Liver (tissue), 8 donors: ENCODE measurements at regions not wholly inside any gene's neighbourhood (a gene's known extent, or its start where the extent isn't known, plus 50 kb on each side); places are given as distances from the start of the nearest gene placed in this dataset.

ENCODE experiments used
- DNase-seq: peaks from one replicate; pipeline ENCODE4 v3.0.0-alpha.2; 2017; ENCODE audit warnings: low spot score
- H3K27ac ChIP-seq, 2 donors: one replicate each; pipeline ENCODE4 v1.7.0; 2013; ENCODE audit warnings: inconsistent platforms in 2 of 2, low read length in 2 of 2, control low read depth in 1 of 2, low read depth in 1 of 2, mild to moderate bottlenecking in 1 of 2
- H3K27me3 ChIP-seq, 4 donors: one replicate each; pipeline versions ENCODE4 v1.6.1 to v1.7.0; 2013; ENCODE audit warnings: low read length in 3 of 4, inconsistent platforms in 1 of 4, mild to moderate bottlenecking in 1 of 4, moderate library complexity in 1 of 4; ENCODE audit not compliant: control insufficient read depth in 4 of 4, insufficient read depth in 4 of 4
- H3K36me3 ChIP-seq, 4 donors: one replicate each; pipeline versions ENCODE4 v1.6.1 to v1.7.0; 2013; ENCODE audit warnings: low read length in 3 of 4, mild to moderate bottlenecking in 3 of 4, low read depth in 1 of 4, moderate library complexity in 1 of 4; ENCODE audit not compliant: control insufficient read depth in 4 of 4, insufficient read depth in 3 of 4
- H3K4me1 ChIP-seq, 4 donors: one replicate each; pipeline versions ENCODE4 v1.6.1 to v1.7.0; 2013; ENCODE audit warnings: low read length in 3 of 4, mild to moderate bottlenecking in 3 of 4, moderate library complexity in 1 of 4; ENCODE audit not compliant: control insufficient read depth in 4 of 4, insufficient read depth in 4 of 4
- H3K4me3 ChIP-seq, 3 donors: one replicate each; pipeline versions ENCODE4 v1.6.1 to v1.7.0; 2013; ENCODE audit warnings: low read length in 3 of 3, control low read depth in 1 of 3, low read depth in 1 of 3, mild to moderate bottlenecking in 1 of 3
- H3K9ac ChIP-seq, 2 donors: one replicate each; pipeline ENCODE4 v1.7.0; 2013; ENCODE audit warnings: low read length in 2 of 2, mild to moderate bottlenecking in 2 of 2, moderate library complexity in 2 of 2, control low read depth in 1 of 2, low read depth in 1 of 2
- H3K9me3 ChIP-seq, 4 donors: one replicate each; pipeline versions ENCODE4 v1.6.1 to v1.7.0; 2013; ENCODE audit warnings: low read length in 3 of 4; ENCODE audit not compliant: control insufficient read depth in 4 of 4
- FOXA1 ChIP-seq: IDR thresholded peaks from 2 replicates; pipeline ENCODE4 v1.6.1; 2016; ENCODE audit warnings: antibody characterized with exemption
- FOXA2 ChIP-seq: IDR thresholded peaks from 2 replicates; pipeline ENCODE4 v1.6.1; 2016; ENCODE audit warnings: antibody characterized with exemption
- GABPA ChIP-seq, 2 donors: IDR thresholded peaks in 1 of 2; conservative IDR thresholded peaks in 1 of 2; 2 replicates each; pipeline ENCODE4 v1.6.1; 2016; ENCODE audit warnings: antibody characterized with exemption in 2 of 2, mild to moderate bottlenecking in 1 of 2, moderate library complexity in 1 of 2
- HNF4A ChIP-seq, 2 donors: conservative IDR thresholded peaks; 2 replicates each; pipeline ENCODE4 v1.6.1; 2016; ENCODE audit warnings: antibody characterized with exemption in 2 of 2, mild to moderate bottlenecking in 2 of 2
- HNF4G ChIP-seq: IDR thresholded peaks from 2 replicates; pipeline ENCODE4 v1.6.1; 2016; ENCODE audit warnings: antibody characterized with exemption
- NR2F2 ChIP-seq: IDR thresholded peaks from 2 replicates; pipeline ENCODE4 v1.6.1; 2016; ENCODE audit warnings: antibody characterized with exemption
- RAD21 ChIP-seq, 2 donors: IDR thresholded peaks; 2 replicates each; pipeline ENCODE4 v1.6.1; 2016; ENCODE audit warnings: antibody characterized with exemption in 2 of 2, mild to moderate bottlenecking in 2 of 2
- YY1 ChIP-seq: IDR thresholded peaks from 2 replicates; pipeline ENCODE4 v1.6.1; 2016; ENCODE audit warnings: antibody characterized with exemption, mild to moderate bottlenecking
- WGBS: extraction: QIAGEN DNeasy Blood & Tissue Kit; methylation state at CpG from one replicate; pipeline ENCODE4 v1.1.7; 2013; 5-methylcytosine and 5-hydroxymethylcytosine counted together
- TF ChIP-seq, protein P1 (sequence below): IDR thresholded peaks from 2 replicates; pipeline ENCODE4 v1.6.1; 2016; ENCODE audit warnings: antibody characterized with exemption
- TF ChIP-seq, protein P2 (sequence below): IDR thresholded peaks from 2 replicates; pipeline ENCODE4 v1.6.1; 2016; ENCODE audit warnings: antibody characterized with exemption, mild to moderate bottlenecking
- TF ChIP-seq, protein P3 (sequence below): IDR thresholded peaks from 2 replicates; pipeline ENCODE4 v1.6.1; 2016; ENCODE audit warnings: antibody characterized with exemption
- TF ChIP-seq, protein P4 (sequence below): fragments of 150-350 bp; IDR thresholded peaks from 2 replicates; pipeline ENCODE4 v1.5.1; 2017; ENCODE audit warnings: improper control_type of control experiment, low read depth, low read length; ENCODE audit not compliant: missing input control
- donor health status: healthy.
- donor health status: healthy.
- donor health status: healthy.
- donor health status: healthy.
- donor health status: healthy.

DNA sequence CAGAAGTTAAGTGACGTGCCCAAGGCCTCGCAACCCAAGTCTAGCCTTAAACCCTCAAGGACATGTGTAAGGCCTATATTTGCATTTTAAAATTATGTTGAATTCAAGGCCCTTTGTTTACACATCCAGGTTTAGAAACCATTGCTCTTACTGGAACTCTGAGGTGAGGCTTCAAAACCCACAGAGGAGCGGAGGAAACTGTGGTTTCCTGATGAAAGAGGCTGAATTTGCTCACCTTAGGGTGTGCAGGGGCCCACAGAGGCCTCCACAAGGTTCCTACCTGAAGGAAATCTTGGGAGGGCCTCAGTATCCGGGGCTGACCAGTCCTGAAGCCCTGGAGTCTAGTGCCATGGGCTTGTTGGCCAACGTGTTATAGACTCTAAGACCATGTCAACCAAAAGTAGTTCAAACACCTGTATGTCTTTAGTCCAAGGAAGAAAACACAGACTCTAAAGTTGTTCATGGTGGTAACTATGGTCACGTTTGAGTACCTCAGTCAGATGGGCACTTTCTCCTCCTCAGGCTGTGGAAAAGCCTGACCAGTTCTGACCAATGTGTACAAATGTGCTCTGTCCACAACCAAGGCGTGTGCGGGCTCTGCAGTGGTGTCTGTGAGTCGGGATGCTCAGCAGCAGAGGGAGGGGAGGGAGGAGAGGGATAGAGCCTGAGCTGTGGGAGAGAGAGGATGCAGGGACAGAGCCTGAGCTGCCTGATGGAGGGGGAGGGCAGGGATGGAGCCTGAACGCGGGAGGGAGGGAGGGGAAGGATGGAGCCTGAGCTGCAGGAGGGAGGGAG is 124.6 kb upstream of the ERCC6L2 start:
- Histone ChIP-seq H3K27me3 (no peaks in the 10 kb centered on the region), H3K4me1 (peaks cover 0 to 6% (median 3%) of the 10 kb centered on the region in 4 donors), H3K9me3 (no peaks in the 10 kb centered on the region), H3K9ac (no peak overlapping the region), H3K36me3 (no peaks in the 10 kb centered on the region), H3K27ac (no peak overlapping the region), H3K4me3 (no peak overlapping the region)
- DNase-seq: no peak
- 75% methylated on average over 11 of the region's 11 CpGs for WGBS
- no peak for TF ChIP-seq HNF4A (conservative IDR thresholded peaks at IDR 0.05)
- no peak for TF ChIP-seq GABPA (IDR thresholded peaks at IDR 0.05 in 1 of 2, conservative IDR thresholded peaks at IDR 0.05 in 1 of 2)
- TF ChIP-seq, protein P1, sequence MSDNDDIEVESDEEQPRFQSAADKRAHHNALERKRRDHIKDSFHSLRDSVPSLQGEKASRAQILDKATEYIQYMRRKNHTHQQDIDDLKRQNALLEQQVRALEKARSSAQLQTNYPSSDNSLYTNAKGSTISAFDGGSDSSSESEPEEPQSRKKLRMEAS: no peak
- no peak for TF ChIP-seq RAD21 (IDR thresholded peaks at IDR 0.05)

DNA sequence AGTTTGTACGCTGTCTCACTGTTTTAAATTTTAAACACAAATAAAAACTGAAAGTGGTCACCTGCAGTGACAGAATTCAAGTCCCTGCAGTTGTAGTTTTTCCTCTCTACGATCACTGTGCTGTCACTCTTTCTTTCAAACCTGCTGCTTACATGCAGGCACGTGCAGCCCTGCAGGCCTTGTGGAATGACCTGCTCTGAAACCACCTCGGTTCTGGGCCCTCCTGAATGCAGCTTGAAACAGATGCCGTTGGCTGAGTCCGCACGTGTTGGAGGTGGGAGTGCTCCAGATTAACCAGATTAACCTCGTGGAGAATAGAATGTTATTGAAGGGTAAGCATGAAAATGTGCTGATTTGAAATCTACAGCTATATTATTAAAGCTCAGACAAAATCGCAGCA is 126.0 kb upstream of the ERCC6L2 start:
- TF ChIP-seq FOXA1 (no peak), GABPA (IDR thresholded peaks at IDR 0.05 in 1 of 2, conservative IDR thresholded peaks at IDR 0.05 in 1 of 2) (no peak), NR2F2 (no peak)
- Histone ChIP-seq H3K36me3 (no peaks in the 10 kb centered on the region), H3K4me1 (peaks cover 0 to 6% (median 3%) of the 10 kb centered on the region in 4 donors)

DNA sequence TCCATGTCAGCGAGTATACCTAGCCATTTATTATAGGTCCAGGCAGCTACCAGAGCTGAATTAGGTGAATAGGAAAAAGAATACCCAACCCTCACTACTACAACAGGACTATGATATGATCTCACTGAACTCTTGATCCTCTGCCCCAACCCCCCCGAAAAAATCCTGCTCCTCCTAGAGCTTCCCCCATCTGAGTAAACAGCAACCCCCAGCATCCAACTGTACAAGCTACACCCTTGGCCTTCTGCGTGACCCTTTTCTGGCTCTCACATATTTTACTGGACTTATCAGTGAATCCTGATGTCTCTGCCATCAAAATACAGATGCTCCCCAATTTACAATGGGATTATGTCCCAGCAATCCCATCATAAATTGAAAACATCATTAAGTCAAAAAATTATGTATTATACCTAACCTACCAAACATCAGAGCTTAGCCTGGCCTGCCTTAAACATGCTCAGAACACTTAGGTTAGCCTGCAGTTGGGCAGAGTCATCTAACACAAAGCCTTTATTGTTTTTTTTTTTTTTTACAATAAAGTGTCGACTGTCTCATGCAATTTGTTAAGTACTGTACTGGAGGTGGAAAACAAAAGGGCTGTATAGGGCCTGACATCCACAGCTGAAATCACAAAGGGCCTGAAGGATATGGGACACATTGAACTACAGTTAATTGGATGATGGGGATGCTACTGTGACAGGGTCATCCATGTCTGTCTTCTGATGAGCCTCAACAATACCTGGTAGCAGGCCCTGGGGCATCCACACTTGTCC is 128.9 kb upstream of the ERCC6L2 start:
- H3K9ac ChIP-seq: no peak overlapping the region
- 74% methylated on average over 4 of the region's 4 CpGs for WGBS
- H3K9me3 ChIP-seq: no peaks in the 10 kb centered on the region
- no peak for DNase-seq
- no peak overlapping the region for H3K27ac ChIP-seq
- no peaks in the 10 kb centered on the region for H3K36me3 ChIP-seq
- no peak overlapping the region for H3K4me3 ChIP-seq
- H3K27me3 ChIP-seq: no peaks in the 10 kb centered on the region
- TF ChIP-seq YY1 (no peak), HNF4G (no peak), FOXA2 (no peak), NR2F2 (no peak), RAD21 (IDR thresholded peaks at IDR 0.05) (no peak), FOXA1 (no peak)
- TF ChIP-seq, protein P2, sequence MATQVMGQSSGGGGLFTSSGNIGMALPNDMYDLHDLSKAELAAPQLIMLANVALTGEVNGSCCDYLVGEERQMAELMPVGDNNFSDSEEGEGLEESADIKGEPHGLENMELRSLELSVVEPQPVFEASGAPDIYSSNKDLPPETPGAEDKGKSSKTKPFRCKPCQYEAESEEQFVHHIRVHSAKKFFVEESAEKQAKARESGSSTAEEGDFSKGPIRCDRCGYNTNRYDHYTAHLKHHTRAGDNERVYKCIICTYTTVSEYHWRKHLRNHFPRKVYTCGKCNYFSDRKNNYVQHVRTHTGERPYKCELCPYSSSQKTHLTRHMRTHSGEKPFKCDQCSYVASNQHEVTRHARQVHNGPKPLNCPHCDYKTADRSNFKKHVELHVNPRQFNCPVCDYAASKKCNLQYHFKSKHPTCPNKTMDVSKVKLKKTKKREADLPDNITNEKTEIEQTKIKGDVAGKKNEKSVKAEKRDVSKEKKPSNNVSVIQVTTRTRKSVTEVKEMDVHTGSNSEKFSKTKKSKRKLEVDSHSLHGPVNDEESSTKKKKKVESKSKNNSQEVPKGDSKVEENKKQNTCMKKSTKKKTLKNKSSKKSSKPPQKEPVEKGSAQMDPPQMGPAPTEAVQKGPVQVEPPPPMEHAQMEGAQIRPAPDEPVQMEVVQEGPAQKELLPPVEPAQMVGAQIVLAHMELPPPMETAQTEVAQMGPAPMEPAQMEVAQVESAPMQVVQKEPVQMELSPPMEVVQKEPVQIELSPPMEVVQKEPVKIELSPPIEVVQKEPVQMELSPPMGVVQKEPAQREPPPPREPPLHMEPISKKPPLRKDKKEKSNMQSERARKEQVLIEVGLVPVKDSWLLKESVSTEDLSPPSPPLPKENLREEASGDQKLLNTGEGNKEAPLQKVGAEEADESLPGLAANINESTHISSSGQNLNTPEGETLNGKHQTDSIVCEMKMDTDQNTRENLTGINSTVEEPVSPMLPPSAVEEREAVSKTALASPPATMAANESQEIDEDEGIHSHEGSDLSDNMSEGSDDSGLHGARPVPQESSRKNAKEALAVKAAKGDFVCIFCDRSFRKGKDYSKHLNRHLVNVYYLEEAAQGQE: no peak
- TF ChIP-seq, protein P3, sequence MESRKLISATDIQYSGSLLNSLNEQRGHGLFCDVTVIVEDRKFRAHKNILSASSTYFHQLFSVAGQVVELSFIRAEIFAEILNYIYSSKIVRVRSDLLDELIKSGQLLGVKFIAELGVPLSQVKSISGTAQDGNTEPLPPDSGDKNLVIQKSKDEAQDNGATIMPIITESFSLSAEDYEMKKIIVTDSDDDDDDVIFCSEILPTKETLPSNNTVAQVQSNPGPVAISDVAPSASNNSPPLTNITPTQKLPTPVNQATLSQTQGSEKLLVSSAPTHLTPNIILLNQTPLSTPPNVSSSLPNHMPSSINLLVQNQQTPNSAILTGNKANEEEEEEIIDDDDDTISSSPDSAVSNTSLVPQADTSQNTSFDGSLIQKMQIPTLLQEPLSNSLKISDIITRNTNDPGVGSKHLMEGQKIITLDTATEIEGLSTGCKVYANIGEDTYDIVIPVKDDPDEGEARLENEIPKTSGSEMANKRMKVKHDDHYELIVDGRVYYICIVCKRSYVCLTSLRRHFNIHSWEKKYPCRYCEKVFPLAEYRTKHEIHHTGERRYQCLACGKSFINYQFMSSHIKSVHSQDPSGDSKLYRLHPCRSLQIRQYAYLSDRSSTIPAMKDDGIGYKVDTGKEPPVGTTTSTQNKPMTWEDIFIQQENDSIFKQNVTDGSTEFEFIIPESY: no peak
- TF ChIP-seq, protein P4, sequence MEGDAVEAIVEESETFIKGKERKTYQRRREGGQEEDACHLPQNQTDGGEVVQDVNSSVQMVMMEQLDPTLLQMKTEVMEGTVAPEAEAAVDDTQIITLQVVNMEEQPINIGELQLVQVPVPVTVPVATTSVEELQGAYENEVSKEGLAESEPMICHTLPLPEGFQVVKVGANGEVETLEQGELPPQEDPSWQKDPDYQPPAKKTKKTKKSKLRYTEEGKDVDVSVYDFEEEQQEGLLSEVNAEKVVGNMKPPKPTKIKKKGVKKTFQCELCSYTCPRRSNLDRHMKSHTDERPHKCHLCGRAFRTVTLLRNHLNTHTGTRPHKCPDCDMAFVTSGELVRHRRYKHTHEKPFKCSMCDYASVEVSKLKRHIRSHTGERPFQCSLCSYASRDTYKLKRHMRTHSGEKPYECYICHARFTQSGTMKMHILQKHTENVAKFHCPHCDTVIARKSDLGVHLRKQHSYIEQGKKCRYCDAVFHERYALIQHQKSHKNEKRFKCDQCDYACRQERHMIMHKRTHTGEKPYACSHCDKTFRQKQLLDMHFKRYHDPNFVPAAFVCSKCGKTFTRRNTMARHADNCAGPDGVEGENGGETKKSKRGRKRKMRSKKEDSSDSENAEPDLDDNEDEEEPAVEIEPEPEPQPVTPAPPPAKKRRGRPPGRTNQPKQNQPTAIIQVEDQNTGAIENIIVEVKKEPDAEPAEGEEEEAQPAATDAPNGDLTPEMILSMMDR: no peak
- no peaks in the 10 kb centered on the region for H3K4me1 ChIP-seq

More for the DNA sequence above, 126.0 kb upstream of the ERCC6L2 start:
- 84% methylated on average over 9 of the region's 9 CpGs for WGBS
- Histone ChIP-seq H3K27ac (no peak overlapping the region), H3K9ac (no peak overlapping the region), H3K27me3 (no peaks in the 10 kb centered on the region), H3K4me3 (no peak overlapping the region), H3K9me3 (no peaks in the 10 kb centered on the region)
- DNase-seq: no peak
